K562 (cell line): ENCODE measurements at regions not wholly inside any gene's neighbourhood (a gene's known extent, or its start where the extent isn't known, plus 50 kb on each side); places are given as distances from the start of the nearest gene placed in this dataset.

Experiments
- ATAC-seq: fragments of 200-7000 bp; cut with Tn5 transposase; 3 replicates; pipeline ENCODE4 v1.9.1; 2020; ENCODE audit warnings: moderate library complexity
- BruUV-seq: library from RNA; stranded (reverse); fragments of 400-500 nt; replicated peaks from 2 replicates; lab custom pipeline; 2021; lab: Mats Ljungman, UMichigan
- CTCF ChIA-PET: fragments of 300-600 bp; formaldehyde crosslinking; extraction: SDS; loops from one replicate; lab custom pipeline; 2021; ENCODE audit warnings: low intra/inter-chr PET ratio; lab: Yijun Ruan, JAX
- POLR2A ChIA-PET: fragments of 300-600, 350-650 bp; sonication (Branson Sonifier 250); formaldehyde crosslinking; extraction: SDS; loops from one replicate; lab custom pipeline; 2021; ENCODE audit warnings: antibody characterized with exemption, inconsistent platforms; lab: Yijun Ruan, JAX
- DNase-seq, 4 experiments: peaks; one replicate each; pipeline versions ENCODE4 v3.0.0 to v3.0.0-alpha.2; 2011 to 2018; ENCODE audit warnings: low spot score in 3 of 4, mixed read lengths in 3 of 4; ENCODE audit errors: extremely low read depth in 1 of 4
- FAIRE-seq: peaks from 2 replicates; lab custom pipeline; 2011; peaks lifted over from hg19 to GRCh38; lab: Jason Lieb, UNC
- H2AFZ ChIP-seq: 2 replicates; pipeline ENCODE4 v1.6.0; 2011; ENCODE audit warnings: low read depth, low read length, control low read depth, inconsistent platforms
- H3K27ac ChIP-seq: fragments of 200-600 bp; 3 replicates; pipeline ENCODE4 v1.8.0; 2011; ENCODE audit warnings: low read depth, mild to moderate bottlenecking, control low read depth, inconsistent platforms, low read length, moderate library complexity, mixed read lengths; ENCODE audit errors: extremely low read depth
- H3K27me3 ChIP-seq, 2 experiments: fragments of 300-600 bp in 1 of 2; 2 replicates in 1 of 2; 3 replicates in 1 of 2; pipeline versions ENCODE4 v1.6.0 to v1.8.0; 2011; ENCODE audit warnings: inconsistent platforms in 2 of 2, low read length in 2 of 2, mild to moderate bottlenecking in 1 of 2, mixed read lengths in 1 of 2, moderate library complexity in 1 of 2; ENCODE audit not compliant: control insufficient read depth in 2 of 2, insufficient read depth in 2 of 2
- H3K36me3 ChIP-seq: fragments of 300-600 bp; 3 replicates; pipeline ENCODE4 v1.8.0; 2011; ENCODE audit warnings: mild to moderate bottlenecking, low read length, inconsistent platforms; ENCODE audit not compliant: control insufficient read depth, insufficient read depth
- H3K4me1 ChIP-seq, 2 experiments: fragments of 200-600 bp in 1 of 2; replicated peaks in 1 of 2; 2 replicates in 1 of 2; 3 replicates in 1 of 2; pipeline versions ENCODE4 v1.5.1 to v1.8.0; 2011; ENCODE audit warnings: inconsistent platforms in 2 of 2, low read length in 2 of 2, mild to moderate bottlenecking in 1 of 2, mixed read lengths in 1 of 2, moderate library complexity in 1 of 2; ENCODE audit not compliant: control insufficient read depth in 2 of 2, insufficient read depth in 2 of 2
- H3K4me2 ChIP-seq: 2 replicates; pipeline ENCODE4 v1.6.1; 2011; ENCODE audit warnings: low read length, control low read depth, inconsistent platforms, mixed read lengths; ENCODE audit not compliant: insufficient read depth
- H3K4me3 ChIP-seq: fragments of 200-600 bp; sonication (generic), shearing (Covaris generic); 2 replicates; pipeline ENCODE4 v1.5.1; 2016; ENCODE audit warnings: control low read depth, inconsistent platforms
- H3K79me2 ChIP-seq: fragments of 200-600 bp; 3 replicates; pipeline ENCODE4 v1.8.0; 2011; ENCODE audit warnings: low read length, inconsistent platforms; ENCODE audit not compliant: control insufficient read depth, insufficient read depth
- H3K9ac ChIP-seq, 2 experiments: 2 replicates each; pipeline versions ENCODE4 v1.6.0 to v1.6.1; 2011; ENCODE audit warnings: low read depth in 2 of 2, low read length in 2 of 2, control low read depth in 1 of 2, inconsistent platforms in 1 of 2, mild to moderate bottlenecking in 1 of 2, mixed read lengths in 1 of 2; ENCODE audit not compliant: insufficient read depth in 1 of 2
- H3K9me1 ChIP-seq: one replicate; pipeline ENCODE4 v1.6.0; 2011; ENCODE audit warnings: inconsistent platforms, mild to moderate bottlenecking, low read length, moderate library complexity; ENCODE audit not compliant: control insufficient read depth, insufficient read depth
- H3K9me3 ChIP-seq: replicated peaks from 2 replicates; pipeline ENCODE4 v1.5.1; 2011; ENCODE audit warnings: low read depth, low read length, inconsistent platforms; ENCODE audit not compliant: control insufficient read depth, insufficient read depth
- H4K20me1 ChIP-seq: replicated peaks from 2 replicates; pipeline ENCODE4 v1.6.1; 2011; ENCODE audit warnings: low read length, inconsistent platforms, mixed read lengths; ENCODE audit not compliant: control insufficient read depth, insufficient read depth
- BCOR ChIP-seq: fragments of 450-650 bp; IDR thresholded peaks from 2 replicates; pipeline ENCODE4 v1.6.1; 2016
- CBX2 ChIP-seq: fragments of 200-600 bp; sonication (generic); IDR thresholded peaks from one replicate; pipeline ENCODE4 v1.6.1; 2012; ENCODE audit warnings: mild to moderate bottlenecking, low read length, inconsistent platforms; ENCODE audit not compliant: insufficient read depth, poor library complexity, severe bottlenecking
- CHD1 ChIP-seq: fragments of 200-600 bp; sonication (generic); IDR thresholded peaks from one replicate; pipeline ENCODE4 v1.6.1; 2012; ENCODE audit warnings: mild to moderate bottlenecking, moderate library complexity, low read length, inconsistent platforms
- DPF2 ChIP-seq: fragments of 450-650 bp; IDR thresholded peaks from 2 replicates; pipeline ENCODE4 v1.6.1; 2016
- ELF1 ChIP-seq: fragments of 200-800 bp; sonication (Bioruptor generic); IDR thresholded peaks from 2 replicates; pipeline ENCODE4 v1.6.1; 2016; ENCODE audit warnings: missing genetic modification characterization, missing compliant biosample characterization
- ETV5 ChIP-seq: sonication (generic); formaldehyde crosslinking; IDR thresholded peaks from 2 replicates; pipeline ENCODE4 v1.4.0; 2020; ENCODE audit warnings: low read depth, mild to moderate bottlenecking, missing genetic modification reagents
- FOXA3 ChIP-seq, 2 experiments: fragments of 450-650 bp in 1 of 2; sonication (generic) in 1 of 2; formaldehyde crosslinking; IDR thresholded peaks in 1 of 2; conservative IDR thresholded peaks in 1 of 2; 2 replicates each; pipeline versions ENCODE4 v1.4.0 to v1.8.0; 2020 to 2022; ENCODE audit warnings: mild to moderate bottlenecking in 2 of 2, missing genetic modification reagents in 1 of 2
- HLTF ChIP-seq: fragments of 450-650 bp; IDR thresholded peaks from 2 replicates; pipeline ENCODE4 v1.6.1; 2016
- HNRNPK ChIP-seq: fragments of 200-400 bp; formaldehyde crosslinking; IDR thresholded peaks from one replicate; pipeline ENCODE4 v1.6.1; 2018; ENCODE audit warnings: mild to moderate bottlenecking, low read depth, low read length; ENCODE audit not compliant: poor library complexity, severe bottlenecking
- HNRNPL ChIP-seq: fragments of 200-400 bp; formaldehyde crosslinking; IDR thresholded peaks from 2 replicates; pipeline ENCODE4 v1.6.1; 2017; ENCODE audit warnings: low read depth, mild to moderate bottlenecking, low read length
- ILF3 ChIP-seq: fragments of 450-650 bp; IDR thresholded peaks from 2 replicates; pipeline ENCODE4 v1.6.1; 2018; ENCODE audit warnings: antibody characterized with exemption, mild to moderate bottlenecking, moderate library complexity, borderline replicate concordance
- KDM5B ChIP-seq: fragments of 200-600 bp; sonication (generic); IDR thresholded peaks from 2 replicates; pipeline ENCODE4 v1.6.1; 2012; ENCODE audit warnings: low read depth, mild to moderate bottlenecking, moderate library complexity, low read length, control low read depth, inconsistent platforms; ENCODE audit not compliant: insufficient replicate concordance
- MAFG ChIP-seq: fragments of 450-650 bp; conservative IDR thresholded peaks from 2 replicates; pipeline ENCODE4 v1.6.1; 2016; ENCODE audit warnings: missing genetic modification characterization, missing compliant biosample characterization
- MEF2D ChIP-seq: conservative IDR thresholded peaks from 2 replicates; pipeline ENCODE4 v1.6.1; 2016; ENCODE audit warnings: low read depth, missing genetic modification characterization, missing compliant biosample characterization
- POLR2AphosphoS5 ChIP-seq: IDR thresholded peaks from 2 replicates; pipeline ENCODE4 v1.6.1; 2011; ENCODE audit warnings: mild to moderate bottlenecking, low read depth, low read length, moderate library complexity; ENCODE audit not compliant: control insufficient read depth, insufficient read depth
- SIN3A ChIP-seq, 2 experiments: fragments of 150-350 bp in 1 of 2; IDR thresholded peaks; 2 replicates each; pipeline ENCODE4 v1.6.1; 2011 to 2016; ENCODE audit warnings: borderline replicate concordance in 2 of 2, low read depth in 2 of 2, low read length in 2 of 2, mild to moderate bottlenecking in 2 of 2, moderate library complexity in 2 of 2; ENCODE audit not compliant: control insufficient read depth in 1 of 2
- WGBS: fragments of 100-300 bp; shearing (Covaris generic); methylation state at CpG from one replicate; pipeline ENCODE4 v1.1.6; 2016; ENCODE audit warnings: low coverage, mixed read lengths; ENCODE audit not compliant: insufficient coverage; ENCODE audit errors: missing lambda C conversion rate; 5-methylcytosine and 5-hydroxymethylcytosine counted together
- in situ Hi-C: fragments of 300-500 bp; cut with MboI; formaldehyde crosslinking; loops from 4 replicates; pipeline ENCODE4 v1.15.0; 2018; ENCODE audit warnings: inconsistent platforms, mixed read lengths
- intact Hi-C: fragments of 100-400 bp; cut with micrococcal nuclease; formaldehyde crosslinking; loops from 2 replicates; pipeline ENCODE4 v1.14.2; 2022
- TF ChIP-seq, protein P1 (sequence below), 2 experiments: fragments of 250-450 bp in 1 of 2; fragments of 450-650 bp in 1 of 2; sonication (Bioruptor Pico) in 1 of 2; IDR thresholded peaks; 2 replicates each; pipeline versions ENCODE4 v1.6.1 to v1.8.0; 2016 to 2021; ENCODE audit warnings: mild to moderate bottlenecking in 2 of 2, moderate library complexity in 2 of 2, missing compliant biosample characterization in 1 of 2, missing genetic modification characterization in 1 of 2
- TF ChIP-seq, protein P2 (sequence below): sonication (generic); formaldehyde crosslinking; IDR thresholded peaks from 2 replicates; pipeline ENCODE4 v1.8.0; 2022; ENCODE audit warnings: mild to moderate bottlenecking, low read depth, missing genetic modification reagents
- TF ChIP-seq, protein P3 (sequence below): fragments of 450-650 bp; IDR thresholded peaks from 2 replicates; pipeline ENCODE4 v1.7.1; 2018; ENCODE audit warnings: mild to moderate bottlenecking, low read depth; ENCODE audit not compliant: partially characterized antibody

GRCh38 chr14:97120611-97121031, 323.4 kb downstream of the VRK1 start:
- POLR2A ChIA-PET, result interaction anchor here (0.6 to 0.7 kb wide), 2 partner anchors 11 to 715 kb away, joined by 3 to 6 read pairs; no protein-coding TSS in a partner anchor
- intact Hi-C loops, result no loop called here
- TF ChIP-seq, protein P1, sequence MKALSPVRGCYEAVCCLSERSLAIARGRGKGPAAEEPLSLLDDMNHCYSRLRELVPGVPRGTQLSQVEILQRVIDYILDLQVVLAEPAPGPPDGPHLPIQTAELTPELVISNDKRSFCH (CRISPR knock-in tag; IDR thresholded peaks at IDR 0.05), result no peak
- TF ChIP-seq, protein P1 (tag; IDR thresholded peaks at IDR 0.05), result no peak
- TF ChIP-seq CHD1, result no peak
- no peak for TF ChIP-seq KDM5B
- TF ChIP-seq HNRNPL, result no peak
- no peak for TF ChIP-seq ILF3
- TF ChIP-seq SIN3A (IDR thresholded peaks at IDR 0.05; ENCODE audit: borderline replicate concordance in 2 of 2, control insufficient read depth in 1 of 2, low read depth in 2 of 2, low read length in 2 of 2), result no peak
- no peak for TF ChIP-seq DPF2
- TF ChIP-seq ELF1, result no peak
- TF ChIP-seq HNRNPK, result no peak
- TF ChIP-seq ETV5 (CRISPR knock-in tag), result no peak
- no peak for TF ChIP-seq MEF2D (tag)
- TF ChIP-seq, protein P2, sequence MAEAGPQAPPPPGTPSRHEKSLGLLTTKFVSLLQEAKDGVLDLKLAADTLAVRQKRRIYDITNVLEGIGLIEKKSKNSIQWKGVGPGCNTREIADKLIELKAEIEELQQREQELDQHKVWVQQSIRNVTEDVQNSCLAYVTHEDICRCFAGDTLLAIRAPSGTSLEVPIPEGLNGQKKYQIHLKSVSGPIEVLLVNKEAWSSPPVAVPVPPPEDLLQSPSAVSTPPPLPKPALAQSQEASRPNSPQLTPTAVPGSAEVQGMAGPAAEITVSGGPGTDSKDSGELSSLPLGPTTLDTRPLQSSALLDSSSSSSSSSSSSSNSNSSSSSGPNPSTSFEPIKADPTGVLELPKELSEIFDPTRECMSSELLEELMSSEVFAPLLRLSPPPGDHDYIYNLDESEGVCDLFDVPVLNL (CRISPR knock-in tag), result no peak
- TF ChIP-seq POLR2AphosphoS5, result no peak
- no peak for TF ChIP-seq FOXA3 (CRISPR knock-in tag; conservative IDR thresholded peaks at IDR 0.05 in 1 of 2, IDR thresholded peaks at IDR 0.05 in 1 of 2)
- no peak for TF ChIP-seq MAFG (tag)
- no peak for TF ChIP-seq HLTF
- TF ChIP-seq, protein P3, sequence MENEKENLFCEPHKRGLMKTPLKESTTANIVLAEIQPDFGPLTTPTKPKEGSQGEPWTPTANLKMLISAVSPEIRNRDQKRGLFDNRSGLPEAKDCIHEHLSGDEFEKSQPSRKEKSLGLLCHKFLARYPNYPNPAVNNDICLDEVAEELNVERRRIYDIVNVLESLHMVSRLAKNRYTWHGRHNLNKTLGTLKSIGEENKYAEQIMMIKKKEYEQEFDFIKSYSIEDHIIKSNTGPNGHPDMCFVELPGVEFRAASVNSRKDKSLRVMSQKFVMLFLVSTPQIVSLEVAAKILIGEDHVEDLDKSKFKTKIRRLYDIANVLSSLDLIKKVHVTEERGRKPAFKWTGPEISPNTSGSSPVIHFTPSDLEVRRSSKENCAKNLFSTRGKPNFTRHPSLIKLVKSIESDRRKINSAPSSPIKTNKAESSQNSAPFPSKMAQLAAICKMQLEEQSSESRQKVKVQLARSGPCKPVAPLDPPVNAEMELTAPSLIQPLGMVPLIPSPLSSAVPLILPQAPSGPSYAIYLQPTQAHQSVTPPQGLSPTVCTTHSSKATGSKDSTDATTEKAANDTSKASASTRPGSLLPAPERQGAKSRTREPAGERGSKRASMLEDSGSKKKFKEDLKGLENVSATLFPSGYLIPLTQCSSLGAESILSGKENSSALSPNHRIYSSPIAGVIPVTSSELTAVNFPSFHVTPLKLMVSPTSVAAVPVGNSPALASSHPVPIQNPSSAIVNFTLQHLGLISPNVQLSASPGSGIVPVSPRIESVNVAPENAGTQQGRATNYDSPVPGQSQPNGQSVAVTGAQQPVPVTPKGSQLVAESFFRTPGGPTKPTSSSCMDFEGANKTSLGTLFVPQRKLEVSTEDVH, result no peak
- TF ChIP-seq BCOR, result no peak
- TF ChIP-seq CBX2, result no peak
- H4K20me1 ChIP-seq, result no peaks in the 10 kb centered on the region
- FAIRE-seq, result no peak
- DNase-seq, result no peak
- H3K9ac ChIP-seq, result no peak overlapping the region
- in situ Hi-C loops, result no loop called here
- H3K79me2 ChIP-seq, result no peaks in the 10 kb centered on the region
- no peak overlapping the region for H2AFZ ChIP-seq
- no peaks in the 10 kb centered on the region for H3K9me1 ChIP-seq
- no peak overlapping the region for H3K27ac ChIP-seq
- peaks cover 7 to 24% of the 10 kb centered on the region in 2 experiments; a peak in 4 of 5 replicates for H3K27me3 ChIP-seq
- no peak overlapping the region for H3K4me3 ChIP-seq
- no peaks in the 10 kb centered on the region for H3K9me3 ChIP-seq
- ATAC-seq, result no peak
- no TSS peak for BruUV-seq
- H3K36me3 ChIP-seq, result no peaks in the 10 kb centered on the region
- 0% methylated on average over 2 of the region's 2 CpGs for WGBS
- CTCF ChIA-PET, result no interaction called here
- no peak overlapping the region for H3K4me2 ChIP-seq
- H3K4me1 ChIP-seq, result no peaks in the 10 kb centered on the region
